AG09319 (cell line): ENCODE measurements at regions not wholly inside any gene's neighbourhood (a gene's known extent, or its start where the extent isn't known, plus 50 kb on each side); places are given as distances from the start of the nearest gene placed in this dataset.
"Not testable (repeated sequence)": the region's sequence is repeated elsewhere in the genome, so short reads cannot be mapped to it uniquely, and the experiment has no call there.

Experiments
- DNase-seq: peaks from one replicate; pipeline ENCODE4 v3.0.0-alpha.2; 2010; ENCODE audit warnings: low read depth; ENCODE audit errors: extremely low read depth
- CTCF ChIP-seq: IDR thresholded peaks from 2 replicates; pipeline ENCODE4 v1.5.1; 2011; ENCODE audit warnings: low read depth, mild to moderate bottlenecking, inconsistent platforms, low read length, moderate library complexity

DNA sequence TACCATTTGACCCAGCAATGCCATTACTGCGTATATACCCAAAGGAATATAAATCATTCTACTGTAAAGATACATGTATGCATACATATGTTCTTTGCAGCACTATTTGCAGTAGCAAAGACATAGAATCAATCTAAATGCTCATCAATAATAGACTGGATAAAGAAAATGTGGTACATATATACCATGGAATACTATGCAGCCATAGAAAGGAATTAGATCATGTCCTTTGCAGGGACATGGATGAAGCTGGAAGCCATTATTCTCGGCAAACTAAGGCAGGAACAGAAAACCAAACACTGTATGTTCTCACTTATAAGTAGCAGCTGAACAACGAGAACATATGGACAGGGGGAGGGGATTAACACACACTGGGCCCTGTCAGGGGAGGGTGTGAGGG lies 54.8 kb upstream of the ZNF30 start:
- not testable (repeated sequence) for DNase-seq

DNA sequence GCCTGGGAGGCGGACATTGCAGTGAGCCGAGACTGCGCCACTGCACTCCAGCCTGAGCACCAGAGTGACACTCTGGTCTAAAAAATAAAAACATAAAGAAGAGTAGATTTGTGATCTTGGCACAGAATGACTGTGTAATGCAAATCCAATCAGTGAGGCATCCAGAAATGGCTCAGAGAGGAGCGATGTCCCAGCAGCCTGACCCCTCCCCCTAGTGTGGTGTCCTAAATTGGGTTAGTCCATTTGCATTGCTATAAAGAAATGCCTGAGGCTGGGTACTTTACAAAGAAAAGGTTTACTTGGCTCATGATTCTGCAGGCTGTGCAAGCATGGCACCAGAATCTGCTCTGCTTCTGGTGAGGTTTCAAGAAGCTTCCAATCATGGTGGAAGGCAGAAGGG lies 59.1 kb upstream of the ZNF30 start:
- no peak for DNase-seq
- no peak for TF ChIP-seq CTCF

GRCh38 chr19:34865225-34865624 lies 61.5 kb upstream of the ZNF30 start:
- not testable (repeated sequence) for DNase-seq

DNA sequence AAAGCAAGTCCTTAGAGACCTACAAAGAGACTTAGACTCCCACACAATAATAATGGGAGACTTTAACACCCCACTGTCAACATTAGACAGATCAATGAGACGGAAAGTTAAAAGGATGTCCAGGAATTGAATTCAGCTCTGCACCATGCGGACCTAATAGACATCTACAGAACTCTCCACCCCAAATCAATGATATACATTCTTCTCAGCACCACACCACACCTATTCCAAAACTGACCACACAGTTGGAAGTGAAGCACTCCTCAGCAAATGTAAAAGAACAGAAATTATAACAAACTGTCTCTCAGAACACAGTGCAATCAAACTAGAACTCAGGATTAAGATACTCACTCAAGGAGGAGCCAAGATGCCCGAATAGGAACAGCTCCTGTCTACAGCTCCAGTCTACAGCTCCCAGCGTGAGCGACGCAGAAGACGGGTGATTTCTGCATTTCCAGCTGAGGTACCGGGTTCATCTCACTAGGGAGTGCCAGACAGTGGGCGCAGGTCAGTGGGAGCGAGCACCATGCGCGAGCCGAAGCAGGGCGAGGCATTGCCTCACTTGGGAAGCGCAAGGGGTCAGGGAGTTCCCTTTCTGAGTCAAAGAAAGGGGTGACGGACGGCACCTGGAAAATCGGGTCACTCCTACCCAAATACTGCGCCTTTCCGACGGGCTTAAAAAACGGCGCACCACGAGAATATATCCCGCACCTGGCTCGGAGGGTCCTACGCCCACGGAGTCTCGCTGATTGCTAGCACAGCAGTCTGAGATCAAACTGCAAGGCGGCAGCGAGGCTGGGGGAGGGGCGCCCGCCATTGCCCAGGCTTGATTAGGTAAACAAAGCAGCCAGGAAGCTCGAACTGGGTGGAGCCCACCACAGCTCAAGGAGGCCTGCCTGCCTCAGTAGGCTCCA lies 66.6 kb upstream of the ZNF30 start:
- DNase-seq: not testable (repeated sequence)

DNA sequence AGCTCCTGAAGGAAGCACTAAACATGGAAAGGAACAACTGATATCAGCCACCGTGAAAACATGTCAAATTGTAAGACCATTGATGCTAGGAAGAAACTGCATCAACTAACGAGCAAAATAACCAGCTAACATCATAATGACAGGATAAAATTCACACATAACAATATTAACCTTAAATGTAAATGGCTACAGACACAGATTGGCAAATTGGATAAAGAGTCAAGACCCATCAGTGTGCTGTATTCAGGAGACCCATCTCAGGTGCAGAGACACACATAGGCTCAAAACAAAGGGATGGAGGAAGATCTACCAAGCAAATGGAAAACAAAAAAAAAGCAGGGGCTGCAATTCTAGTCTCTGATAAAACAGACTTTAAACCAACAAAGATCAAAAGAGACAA lies 67.4 kb upstream of the ZNF30 start:
- not testable (repeated sequence) for DNase-seq

DNA sequence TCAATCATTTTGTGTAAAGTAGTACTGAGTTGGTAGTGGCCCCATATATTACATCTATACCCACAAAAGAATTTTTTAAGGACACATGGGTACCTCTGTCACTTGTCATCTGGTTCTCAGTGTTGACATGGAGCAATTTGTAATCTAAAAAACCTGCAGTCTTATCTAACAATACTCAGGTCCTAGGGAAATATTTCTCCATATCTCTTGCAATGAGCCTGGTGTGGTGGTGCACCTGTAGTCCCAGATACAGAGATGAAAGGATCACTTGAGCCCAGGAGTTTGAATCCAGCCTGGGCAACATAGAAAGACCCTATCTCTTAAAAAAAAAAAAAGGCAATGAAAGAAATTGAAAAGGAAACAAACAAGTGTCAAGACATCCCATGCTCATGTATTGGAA lies 70.7 kb upstream of the ZNF30 start:
- no peak for TF ChIP-seq CTCF
- no peak for DNase-seq

- no peak for TF ChIP-seq CTCF
These were observed 73.3 kb upstream of the ZNF30 start for GRCh38 chr19:34853369-34853768.

DNA sequence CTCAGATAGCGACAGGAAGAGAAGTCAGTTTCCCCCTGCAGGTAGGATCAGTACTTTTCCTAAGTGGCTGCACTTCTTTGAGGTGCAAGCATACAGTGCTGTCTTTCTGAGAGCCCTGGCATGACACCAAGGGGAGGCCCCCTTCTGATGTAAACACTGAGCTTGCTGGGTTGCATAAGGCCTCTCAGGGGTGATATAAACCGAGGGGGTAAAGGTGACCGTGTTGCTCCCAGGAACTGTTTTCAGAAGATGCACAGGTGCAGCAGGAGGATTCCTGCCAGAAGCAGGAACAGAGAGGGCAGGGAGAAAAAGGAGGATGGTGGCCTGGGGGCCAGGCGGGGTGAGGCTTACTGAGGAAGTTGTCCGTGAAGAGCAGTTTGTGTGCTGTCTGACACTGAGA lies 74.0 kb upstream of the ZNF30 start:
- DNase-seq: no peak

More at GRCh38 chr19:34853369-34853768, 73.3 kb upstream of the ZNF30 start:
- no peak for DNase-seq

GRCh38 chr19:34851277-34851804 lies 75.4 kb upstream of the ZNF30 start:
- DNase-seq: no peak
- no peak for TF ChIP-seq CTCF

More for the DNA sequence above, 74.0 kb upstream of the ZNF30 start:
- no peak for TF ChIP-seq CTCF
